ENCODE measurements at regions not wholly inside any gene's neighbourhood (a gene's known extent, or its start where the extent isn't known, plus 50 kb on each side); places are given as distances from the start of the nearest gene placed in this dataset.

DNA sequence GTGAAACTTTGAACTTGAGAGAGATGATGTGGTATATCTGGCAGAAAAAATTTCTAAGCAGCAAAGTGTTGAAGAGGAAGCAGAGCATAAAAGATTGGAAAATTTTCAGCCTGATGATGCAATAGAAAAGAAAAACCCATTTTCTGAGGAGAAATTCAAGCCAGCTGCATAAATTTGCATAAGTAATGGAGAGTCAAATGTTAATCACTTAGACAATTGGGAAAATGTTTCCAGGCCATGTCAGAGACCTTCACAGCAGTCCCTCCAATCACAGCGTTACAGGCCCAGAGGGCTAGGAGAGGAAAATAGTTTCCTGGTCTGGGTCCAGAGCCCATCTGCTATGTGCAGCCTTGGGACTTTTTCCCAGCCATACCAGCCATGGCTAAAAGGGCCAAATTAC lies 469.0 kb upstream of the FOXG1 start:
- TF ChIP-seq, protein P1, sequence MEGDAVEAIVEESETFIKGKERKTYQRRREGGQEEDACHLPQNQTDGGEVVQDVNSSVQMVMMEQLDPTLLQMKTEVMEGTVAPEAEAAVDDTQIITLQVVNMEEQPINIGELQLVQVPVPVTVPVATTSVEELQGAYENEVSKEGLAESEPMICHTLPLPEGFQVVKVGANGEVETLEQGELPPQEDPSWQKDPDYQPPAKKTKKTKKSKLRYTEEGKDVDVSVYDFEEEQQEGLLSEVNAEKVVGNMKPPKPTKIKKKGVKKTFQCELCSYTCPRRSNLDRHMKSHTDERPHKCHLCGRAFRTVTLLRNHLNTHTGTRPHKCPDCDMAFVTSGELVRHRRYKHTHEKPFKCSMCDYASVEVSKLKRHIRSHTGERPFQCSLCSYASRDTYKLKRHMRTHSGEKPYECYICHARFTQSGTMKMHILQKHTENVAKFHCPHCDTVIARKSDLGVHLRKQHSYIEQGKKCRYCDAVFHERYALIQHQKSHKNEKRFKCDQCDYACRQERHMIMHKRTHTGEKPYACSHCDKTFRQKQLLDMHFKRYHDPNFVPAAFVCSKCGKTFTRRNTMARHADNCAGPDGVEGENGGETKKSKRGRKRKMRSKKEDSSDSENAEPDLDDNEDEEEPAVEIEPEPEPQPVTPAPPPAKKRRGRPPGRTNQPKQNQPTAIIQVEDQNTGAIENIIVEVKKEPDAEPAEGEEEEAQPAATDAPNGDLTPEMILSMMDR (IDR thresholded peaks at IDR 0.05): no peak
- TF ChIP-seq POLR2A (IDR thresholded peaks at IDR 0.05): no peak

All from heart left ventricle (tissue), 13 donors.